HG03521 (cell line): ENCODE measurements at regions not wholly inside any gene's neighbourhood (a gene's known extent, or its start where the extent isn't known, plus 50 kb on each side); places are given as distances from the start of the nearest gene placed in this dataset.
"Not testable (repeated sequence)": the region's sequence is repeated elsewhere in the genome, so short reads cannot be mapped to it uniquely, and the experiment has no call there.

Experiments
- ATAC-seq: cut with Tn5 transposase; IDR thresholded peaks from one replicate; pipeline ENCODE4 v1.9.1; 2021; ENCODE audit warnings: mild to moderate bottlenecking, moderate library complexity; ENCODE audit not compliant: unreplicated experiment

- ATAC-seq: not testable (repeated sequence)
These were observed 81.5 kb downstream of the TRIM69 start for GRCh38 chr15:44817797-44818196.

- not testable (repeated sequence) for ATAC-seq
These were observed 83.1 kb downstream of the TRIM69 start for GRCh38 chr15:44819331-44819987.

- ATAC-seq: not testable (repeated sequence)
These were observed 84.2 kb downstream of the TRIM69 start for GRCh38 chr15:44820535-44820934.

- not testable (repeated sequence) for ATAC-seq
These were observed 84.6 kb downstream of the TRIM69 start for GRCh38 chr15:44820967-44821366.

GRCh38 chr15:44824277-44825145 is 88.2 kb downstream of the TRIM69 start:
- ATAC-seq: not testable (repeated sequence)

GRCh38 chr15:44826583-44826982 is 90.3 kb downstream of the TRIM69 start:
- ATAC-seq: not testable (repeated sequence)

- not testable (repeated sequence) for ATAC-seq
These were observed 92.0 kb downstream of the TRIM69 start for GRCh38 chr15:44828229-44828914.

GRCh38 chr15:44829150-44829549 is 92.8 kb downstream of the TRIM69 start:
- not testable (repeated sequence) for ATAC-seq

- not testable (repeated sequence) for ATAC-seq
These were observed 94.5 kb downstream of the TRIM69 start for GRCh38 chr15:44830692-44831408.

GRCh38 chr15:44831409-44831741 is 95.0 kb downstream of the TRIM69 start:
- not testable (repeated sequence) for ATAC-seq

GRCh38 chr15:44832133-44832532 is 95.8 kb downstream of the TRIM69 start:
- not testable (repeated sequence) for ATAC-seq

GRCh38 chr15:44833081-44833480 is 96.8 kb downstream of the TRIM69 start:
- ATAC-seq: not testable (repeated sequence)

GRCh38 chr15:44833761-44834160 is 97.4 kb downstream of the TRIM69 start:
- not testable (repeated sequence) for ATAC-seq

GRCh38 chr15:44835082-44835481 is 98.8 kb downstream of the TRIM69 start:
- ATAC-seq: not testable (repeated sequence)

GRCh38 chr15:44836094-44836493 is 99.8 kb downstream of the TRIM69 start:
- ATAC-seq: no peak

GRCh38 chr15:44838929-44839328 is 102.6 kb downstream of the TRIM69 start:
- ATAC-seq: not testable (repeated sequence)

- not testable (repeated sequence) for ATAC-seq
These were observed 105.4 kb downstream of the TRIM69 start for GRCh38 chr15:44841762-44842161.

- ATAC-seq: not testable (repeated sequence)
These were observed 106.6 kb downstream of the TRIM69 start for GRCh38 chr15:44842883-44843282.

GRCh38 chr15:44844936-44845335 is 108.6 kb downstream of the TRIM69 start:
- not testable (repeated sequence) for ATAC-seq

- ATAC-seq: not testable (repeated sequence)
These were observed 109.8 kb downstream of the TRIM69 start for GRCh38 chr15:44846156-44846555.

- not testable (repeated sequence) for ATAC-seq
These were observed 108.9 kb upstream of the TERB2 start for GRCh38 chr15:44847555-44847954.
